GM12801 (cell line): ENCODE measurements at regions not wholly inside any gene's neighbourhood (a gene's known extent, or its start where the extent isn't known, plus 50 kb on each side); places are given as distances from the start of the nearest gene placed in this dataset.

Experiments
- TF ChIP-seq, protein P1 (sequence below): IDR thresholded peaks from one replicate; pipeline ENCODE4 v1.5.1; 2011; ENCODE audit warnings: control low read depth; ENCODE audit not compliant: insufficient read length; ENCODE audit errors: extremely low read depth

DNA sequence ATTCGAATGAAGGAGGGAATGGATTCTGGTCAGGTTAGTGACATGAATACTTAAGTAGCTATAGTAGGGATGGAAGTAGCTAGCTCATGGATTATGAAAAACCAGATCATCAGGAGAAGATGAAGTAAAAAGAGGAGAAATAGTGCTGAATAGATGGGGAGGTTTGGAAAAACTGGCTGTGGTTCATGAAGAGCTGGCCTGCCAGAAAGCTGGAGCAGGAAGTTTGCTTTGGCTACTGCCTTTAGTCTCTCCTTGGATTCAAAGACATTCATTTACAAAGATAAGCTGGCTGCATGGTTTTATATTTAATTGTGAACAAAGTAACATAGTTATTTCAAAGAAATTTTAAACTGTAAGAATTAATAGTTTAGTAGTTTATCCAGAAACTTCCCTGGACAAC lies 567.0 kb downstream of the RIT2 start:
- TF ChIP-seq, protein P1, sequence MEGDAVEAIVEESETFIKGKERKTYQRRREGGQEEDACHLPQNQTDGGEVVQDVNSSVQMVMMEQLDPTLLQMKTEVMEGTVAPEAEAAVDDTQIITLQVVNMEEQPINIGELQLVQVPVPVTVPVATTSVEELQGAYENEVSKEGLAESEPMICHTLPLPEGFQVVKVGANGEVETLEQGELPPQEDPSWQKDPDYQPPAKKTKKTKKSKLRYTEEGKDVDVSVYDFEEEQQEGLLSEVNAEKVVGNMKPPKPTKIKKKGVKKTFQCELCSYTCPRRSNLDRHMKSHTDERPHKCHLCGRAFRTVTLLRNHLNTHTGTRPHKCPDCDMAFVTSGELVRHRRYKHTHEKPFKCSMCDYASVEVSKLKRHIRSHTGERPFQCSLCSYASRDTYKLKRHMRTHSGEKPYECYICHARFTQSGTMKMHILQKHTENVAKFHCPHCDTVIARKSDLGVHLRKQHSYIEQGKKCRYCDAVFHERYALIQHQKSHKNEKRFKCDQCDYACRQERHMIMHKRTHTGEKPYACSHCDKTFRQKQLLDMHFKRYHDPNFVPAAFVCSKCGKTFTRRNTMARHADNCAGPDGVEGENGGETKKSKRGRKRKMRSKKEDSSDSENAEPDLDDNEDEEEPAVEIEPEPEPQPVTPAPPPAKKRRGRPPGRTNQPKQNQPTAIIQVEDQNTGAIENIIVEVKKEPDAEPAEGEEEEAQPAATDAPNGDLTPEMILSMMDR = no peak

DNA sequence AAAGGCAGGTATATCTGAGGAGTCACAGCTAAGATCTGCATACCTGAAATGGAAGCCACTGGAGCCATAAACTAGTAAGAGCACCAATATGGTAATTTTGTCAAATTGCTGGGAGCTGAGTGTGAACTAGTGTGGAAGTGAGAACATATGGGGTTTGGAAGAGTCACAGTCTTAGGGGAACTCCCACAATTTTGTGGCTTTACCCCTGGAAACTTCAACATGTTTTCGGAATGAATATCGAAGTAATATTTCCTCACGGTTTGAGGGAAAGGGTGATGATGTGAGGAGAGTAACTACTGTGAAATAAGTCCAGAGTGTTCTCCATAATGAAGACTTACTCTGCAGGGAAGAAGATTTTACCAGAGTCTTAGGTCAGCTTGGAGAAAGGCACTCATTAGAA lies 565.9 kb downstream of the RIT2 start:
- TF ChIP-seq, protein P1 = no peak

DNA sequence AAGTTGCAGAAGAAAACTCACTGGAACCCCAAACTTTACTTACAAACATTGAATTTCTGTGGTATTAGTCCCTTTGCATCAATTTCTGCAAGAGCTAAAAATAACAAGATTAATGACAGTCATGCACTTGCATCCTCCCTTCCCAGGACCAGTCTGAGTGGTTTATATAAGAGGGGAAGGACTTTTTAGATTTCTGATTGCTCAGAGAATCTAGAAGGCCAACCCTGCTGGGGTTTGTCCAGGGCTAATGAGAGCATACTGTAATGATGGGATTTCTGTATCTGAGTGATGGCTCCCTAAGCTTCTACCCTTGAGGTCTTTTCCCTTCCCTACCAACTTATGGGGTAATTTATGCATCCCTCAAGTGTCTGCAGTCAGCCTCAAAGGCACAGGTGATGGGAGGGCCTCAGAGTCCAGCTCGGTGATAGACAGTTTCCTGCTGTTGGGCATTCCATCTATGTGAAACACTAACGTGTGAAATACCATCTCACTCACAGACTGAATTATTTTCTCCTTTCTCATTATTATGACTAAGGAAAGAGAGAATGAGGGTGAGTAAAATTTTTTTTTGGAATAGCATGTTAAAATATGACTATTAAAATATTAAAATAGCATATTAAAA lies 556.3 kb downstream of the RIT2 start:
- TF ChIP-seq, protein P1 = no peak

DNA sequence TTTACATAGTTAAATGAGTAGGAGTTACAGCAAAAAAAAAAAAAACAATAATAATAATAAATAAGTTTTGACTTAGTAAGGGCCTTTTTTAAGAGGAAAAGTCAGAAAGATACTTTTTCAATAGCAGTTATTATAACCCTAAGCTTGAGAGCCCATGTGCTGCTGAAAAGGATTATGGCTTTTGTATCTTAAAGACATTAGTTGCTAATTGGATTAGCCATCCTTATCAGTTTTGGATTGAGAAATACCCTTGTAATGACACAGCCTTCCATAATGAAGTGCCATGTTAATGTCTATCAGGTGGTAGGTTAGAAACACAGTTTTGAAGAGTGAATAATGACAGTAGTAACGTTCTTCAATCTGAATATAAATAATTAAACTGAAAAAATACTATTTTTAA lies 554.0 kb downstream of the RIT2 start:
- TF ChIP-seq, protein P1 = no peak

DNA sequence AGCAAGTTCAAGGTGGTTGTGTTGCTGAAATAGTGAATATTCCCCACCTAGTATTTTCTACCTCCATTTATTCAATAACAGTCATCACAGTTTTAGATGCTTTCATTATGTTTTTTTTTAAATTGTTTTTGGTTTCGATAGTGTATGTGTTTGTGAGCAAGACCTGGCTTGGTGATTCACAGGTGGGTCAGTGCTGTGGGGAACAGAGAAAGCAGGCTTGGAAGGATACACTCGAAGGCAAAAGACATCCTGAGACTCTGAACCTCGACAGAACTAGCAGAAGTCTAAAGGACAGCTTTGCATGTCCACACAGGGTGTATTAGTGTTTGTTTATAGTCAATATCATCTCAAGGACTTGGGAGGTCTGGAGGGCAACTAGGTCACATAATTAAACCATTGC lies 551.5 kb downstream of the RIT2 start:
- TF ChIP-seq, protein P1 = no peak

DNA sequence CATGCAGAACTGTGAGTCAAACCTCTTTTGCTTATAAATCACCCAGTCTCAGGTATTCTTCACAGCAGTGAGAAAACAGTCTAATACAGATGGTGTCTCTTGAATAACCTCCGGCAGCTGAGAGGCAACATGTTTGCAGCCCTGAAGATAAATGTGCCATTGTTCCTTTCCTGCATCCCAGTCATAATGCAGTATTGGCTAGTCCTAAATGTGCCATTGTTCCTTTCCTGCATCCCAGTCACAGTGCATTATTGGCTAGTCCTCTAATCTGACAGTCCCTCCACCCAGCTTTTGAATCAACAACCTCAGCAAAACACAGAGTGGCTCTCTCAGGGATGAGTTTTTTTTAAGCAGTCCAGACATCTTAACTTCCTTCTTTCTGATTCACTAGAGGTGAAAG lies 550.7 kb downstream of the RIT2 start:
- TF ChIP-seq, protein P1 = no peak

DNA sequence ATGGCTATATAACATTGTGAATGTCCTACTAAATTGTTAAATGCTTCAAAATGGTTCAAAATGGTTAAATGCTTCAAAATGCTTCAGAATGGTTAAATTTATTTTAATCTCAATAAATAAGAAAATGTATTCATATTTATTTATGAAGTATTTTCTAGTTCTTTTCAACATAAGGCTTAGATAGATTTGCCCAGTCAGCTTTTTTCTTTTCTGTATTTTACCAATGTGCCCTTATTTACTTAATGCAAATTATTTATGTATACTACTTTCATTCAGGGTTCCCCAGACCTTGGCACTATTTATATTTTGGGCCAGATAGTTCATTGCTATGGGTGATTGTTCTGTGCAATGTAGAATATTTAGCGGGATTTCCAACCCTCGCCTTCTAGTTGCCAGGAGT lies 546.7 kb downstream of the RIT2 start:
- TF ChIP-seq, protein P1 = no peak
